NCI-H748 treated with DMSO at 0.1 percent for 48 hours (cell line): ENCODE measurements at regions not wholly inside any gene's neighbourhood (a gene's known extent, or its start where the extent isn't known, plus 50 kb on each side); places are given as distances from the start of the nearest gene placed in this dataset.
A peak's percentile ranks its signal among the peaks of the same experiment; 100 is the strongest.

Experiments
- DNase-seq: peaks from one replicate; lab custom pipeline; 2025; lab: John Stamatoyannopoulos, UW

- DNase-seq: no peak
These were observed 299.9 kb upstream of the SFRP2 start for GRCh38 chr4:154088741-154089140.

GRCh38 chr4:154086247-154086646, 297.4 kb upstream of the SFRP2 start:
- DNase-seq: no peak

- DNase-seq: no peak
These were observed 296.0 kb upstream of the SFRP2 start for GRCh38 chr4:154084864-154085263.

- DNase-seq: no peak
These were observed 294.1 kb upstream of the SFRP2 start for GRCh38 chr4:154082760-154083535.

GRCh38 chr4:154081391-154081790, 292.5 kb upstream of the SFRP2 start:
- no peak for DNase-seq

- no peak for DNase-seq
These were observed 289.8 kb upstream of the SFRP2 start for GRCh38 chr4:154078504-154079350.

GRCh38 chr4:154076921-154077320, 288.0 kb upstream of the SFRP2 start:
- DNase-seq: no peak

- DNase-seq: no peak
These were observed 284.4 kb upstream of the SFRP2 start for GRCh38 chr4:154073107-154073822.

- DNase-seq: no peak
These were observed 278.9 kb upstream of the SFRP2 start for GRCh38 chr4:154067786-154068185.

- DNase-seq: no peak
These were observed 276.5 kb upstream of the SFRP2 start for GRCh38 chr4:154065368-154065767.

GRCh38 chr4:154064244-154064643, 275.4 kb upstream of the SFRP2 start:
- DNase-seq: no peak

- no peak for DNase-seq
These were observed 260.7 kb upstream of the SFRP2 start for GRCh38 chr4:154049457-154050181.

GRCh38 chr4:154047733-154048132, 258.9 kb upstream of the SFRP2 start:
- no peak for DNase-seq

- DNase-seq: no peak
These were observed 256.0 kb upstream of the SFRP2 start for GRCh38 chr4:154044742-154045485.

- no peak for DNase-seq
These were observed 255.2 kb upstream of the SFRP2 start for GRCh38 chr4:154044108-154044531.

- no peak for DNase-seq
These were observed 252.8 kb upstream of the SFRP2 start for GRCh38 chr4:154041640-154042039.

GRCh38 chr4:154039435-154040343, 250.8 kb upstream of the SFRP2 start:
- peak; percentile 65 for DNase-seq

GRCh38 chr4:154036856-154037255, 248.0 kb upstream of the SFRP2 start:
- DNase-seq: no peak

GRCh38 chr4:154035341-154035740, 246.5 kb upstream of the SFRP2 start:
- DNase-seq: no peak

- no peak for DNase-seq
These were observed 245.0 kb upstream of the SFRP2 start for GRCh38 chr4:154033921-154034320.
